NB4 (cell line): ENCODE measurements at regions not wholly inside any gene's neighbourhood (a gene's known extent, or its start where the extent isn't known, plus 50 kb on each side); places are given as distances from the start of the nearest gene placed in this dataset.
"Not testable (repeated sequence)": the region's sequence is repeated elsewhere in the genome, so short reads cannot be mapped to it uniquely, and the experiment has no call there.

Experiments used
- DNase-seq: peaks from one replicate; pipeline ENCODE4 v3.0.0; 2010; ENCODE audit warnings: low read depth
- H3K4me3 ChIP-seq: one replicate; pipeline ENCODE4 v1.5.1; 2011; ENCODE audit warnings: mild to moderate bottlenecking, low read depth, low read length, moderate library complexity
- MYC ChIP-seq: IDR thresholded peaks from 2 replicates; pipeline ENCODE4 v1.6.1; 2011; ENCODE audit warnings: low read depth, low read length
- POLR2A ChIP-seq: IDR thresholded peaks from 2 replicates; pipeline ENCODE4 v1.6.1; 2011; ENCODE audit warnings: mild to moderate bottlenecking; ENCODE audit not compliant: insufficient read length; ENCODE audit errors: extremely low read depth
- TF ChIP-seq, protein P1 (sequence below): IDR thresholded peaks from one replicate; pipeline ENCODE4 v1.5.1; 2012; ENCODE audit warnings: low read depth, low read length
- TF ChIP-seq, protein P2 (sequence below): IDR thresholded peaks from 2 replicates; pipeline ENCODE4 v1.6.1; 2011; ENCODE audit warnings: low read depth, low read length

DNA sequence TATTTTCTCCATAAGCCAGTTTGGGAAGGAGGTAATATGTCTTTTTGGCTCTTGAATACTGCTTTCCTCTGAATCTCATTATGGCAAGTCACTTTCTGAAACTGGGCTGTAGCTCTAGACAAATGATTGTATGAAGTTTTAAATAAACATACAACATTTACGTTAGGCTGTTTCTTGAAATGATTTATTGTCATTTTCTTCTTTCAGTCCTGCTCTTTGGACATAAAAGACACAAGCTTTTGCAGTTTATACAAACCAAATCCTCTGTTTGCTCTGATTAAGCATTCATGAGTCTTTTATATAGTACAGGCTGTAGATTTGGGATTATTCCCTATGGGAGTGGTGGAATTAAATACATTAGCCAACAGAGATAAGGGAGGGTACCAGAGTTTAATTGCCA is 139.7 kb downstream of the CEP120 start:
- no peak overlapping the region for H3K4me3 ChIP-seq
- DNase-seq: no peak
- TF ChIP-seq, protein P1, sequence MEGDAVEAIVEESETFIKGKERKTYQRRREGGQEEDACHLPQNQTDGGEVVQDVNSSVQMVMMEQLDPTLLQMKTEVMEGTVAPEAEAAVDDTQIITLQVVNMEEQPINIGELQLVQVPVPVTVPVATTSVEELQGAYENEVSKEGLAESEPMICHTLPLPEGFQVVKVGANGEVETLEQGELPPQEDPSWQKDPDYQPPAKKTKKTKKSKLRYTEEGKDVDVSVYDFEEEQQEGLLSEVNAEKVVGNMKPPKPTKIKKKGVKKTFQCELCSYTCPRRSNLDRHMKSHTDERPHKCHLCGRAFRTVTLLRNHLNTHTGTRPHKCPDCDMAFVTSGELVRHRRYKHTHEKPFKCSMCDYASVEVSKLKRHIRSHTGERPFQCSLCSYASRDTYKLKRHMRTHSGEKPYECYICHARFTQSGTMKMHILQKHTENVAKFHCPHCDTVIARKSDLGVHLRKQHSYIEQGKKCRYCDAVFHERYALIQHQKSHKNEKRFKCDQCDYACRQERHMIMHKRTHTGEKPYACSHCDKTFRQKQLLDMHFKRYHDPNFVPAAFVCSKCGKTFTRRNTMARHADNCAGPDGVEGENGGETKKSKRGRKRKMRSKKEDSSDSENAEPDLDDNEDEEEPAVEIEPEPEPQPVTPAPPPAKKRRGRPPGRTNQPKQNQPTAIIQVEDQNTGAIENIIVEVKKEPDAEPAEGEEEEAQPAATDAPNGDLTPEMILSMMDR: no peak

DNA sequence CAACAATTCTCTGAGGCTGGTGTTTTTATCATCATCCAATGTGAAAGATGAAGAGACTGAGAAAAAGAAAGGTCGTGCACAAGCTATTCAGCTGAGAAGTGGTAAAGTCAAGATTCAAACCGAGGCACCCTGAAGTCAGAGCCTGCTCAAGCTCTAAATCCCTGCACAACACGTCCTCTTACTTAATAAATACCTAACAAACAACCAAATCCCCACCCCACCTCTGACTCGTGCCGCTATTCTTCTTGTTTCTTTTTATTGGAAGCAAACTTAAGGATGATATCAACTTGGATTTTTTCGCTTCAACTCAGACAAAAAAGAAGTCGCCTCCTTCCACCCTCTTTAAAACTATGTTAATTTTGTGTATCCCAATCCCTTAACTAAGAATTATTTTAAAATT is 140.2 kb downstream of the CEP120 start:
- no peak overlapping the region for H3K4me3 ChIP-seq
- DNase-seq: no peak
- TF ChIP-seq MYC (no peak), POLR2A (no peak)
- TF ChIP-seq, protein P2, sequence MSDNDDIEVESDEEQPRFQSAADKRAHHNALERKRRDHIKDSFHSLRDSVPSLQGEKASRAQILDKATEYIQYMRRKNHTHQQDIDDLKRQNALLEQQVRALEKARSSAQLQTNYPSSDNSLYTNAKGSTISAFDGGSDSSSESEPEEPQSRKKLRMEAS: no peak
- TF ChIP-seq, protein P1: no peak

DNA sequence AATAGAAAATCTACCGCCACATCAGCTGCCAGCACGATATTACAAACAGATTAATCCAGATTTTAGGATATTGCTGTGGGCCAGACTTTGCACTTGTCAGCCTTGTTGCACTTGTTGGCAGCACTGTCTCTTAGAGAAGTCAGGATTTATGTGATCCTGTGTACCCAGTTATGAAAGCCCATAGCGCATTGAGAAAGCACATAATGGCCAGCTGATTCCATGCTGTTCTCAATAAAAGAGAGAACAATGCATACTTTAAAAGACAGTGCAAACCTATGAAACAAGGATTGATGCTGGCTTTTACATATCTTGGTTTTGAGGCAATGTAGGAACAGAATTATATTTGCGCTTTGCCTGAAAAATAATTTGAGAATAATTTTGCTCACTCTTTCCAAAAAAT is 140.8 kb downstream of the CEP120 start:
- DNase-seq: no peak
- H3K4me3 ChIP-seq: no peak overlapping the region
- TF ChIP-seq, protein P2: no peak
- TF ChIP-seq, protein P1: no peak
- TF ChIP-seq MYC: no peak
- no peak for TF ChIP-seq POLR2A

DNA sequence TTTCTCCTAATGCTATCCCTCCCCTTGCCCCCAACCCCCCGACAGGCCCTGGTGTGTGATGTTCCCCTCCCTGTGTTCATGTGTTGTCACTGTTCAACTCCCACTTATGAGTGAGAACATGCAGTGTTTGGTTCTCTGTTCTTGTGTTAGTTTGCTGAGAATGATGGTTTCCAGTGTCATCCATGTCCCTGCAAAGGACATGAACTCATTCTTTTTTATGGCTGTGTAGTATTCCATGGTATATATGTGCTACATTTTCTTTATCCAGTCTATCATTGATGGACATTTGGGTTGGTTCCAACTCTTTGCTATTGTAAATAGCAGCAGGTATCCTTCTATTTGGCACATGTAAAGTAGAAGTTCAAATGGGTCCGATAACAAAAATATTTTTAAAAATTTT is 142.3 kb downstream of the CEP120 start:
- not testable (repeated sequence) for DNase-seq, H3K4me3 ChIP-seq

DNA sequence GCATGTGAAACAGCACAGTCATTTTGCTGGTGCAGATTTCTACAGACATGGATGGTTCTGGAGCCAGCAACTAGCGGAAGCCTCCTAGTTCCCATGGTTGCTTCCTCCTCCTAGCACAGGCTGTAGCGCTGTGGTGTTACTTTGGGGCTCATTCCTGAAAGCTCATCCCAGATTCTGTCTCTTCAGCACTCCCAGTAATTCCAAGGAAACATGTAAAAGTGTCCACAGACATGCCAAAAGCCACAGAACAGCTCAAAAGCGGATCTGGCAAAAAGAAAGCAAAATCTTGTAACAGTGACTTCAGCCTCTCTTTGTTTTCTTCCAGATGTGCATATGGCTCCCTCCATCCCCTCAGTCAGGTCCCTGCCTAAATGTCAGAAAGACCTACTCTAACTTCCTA is 144.1 kb downstream of the CEP120 start:
- DNase-seq: no peak
- TF ChIP-seq POLR2A (no peak), MYC (no peak)
- TF ChIP-seq, protein P1: no peak
- TF ChIP-seq, protein P2: no peak
- no peak overlapping the region for H3K4me3 ChIP-seq

DNA sequence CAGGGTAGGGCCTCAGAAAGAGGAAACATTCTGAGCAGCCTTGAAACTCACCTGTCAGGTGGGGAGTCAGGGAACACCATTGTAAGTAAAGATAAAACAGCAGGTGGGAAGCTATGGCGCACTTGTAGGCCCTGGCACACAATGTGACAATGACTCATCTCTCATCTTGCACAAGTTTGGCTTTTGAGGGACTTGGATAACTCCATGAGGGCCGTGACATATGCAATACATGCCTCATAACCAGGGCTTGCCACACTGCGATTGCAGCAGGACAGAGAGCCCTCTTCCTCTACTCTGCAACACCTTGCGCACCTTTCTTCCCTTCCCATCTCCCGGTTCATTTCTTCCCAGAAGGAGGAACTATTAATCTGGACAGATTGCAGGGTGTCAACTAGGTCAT is 144.9 kb downstream of the CEP120 start:
- H3K4me3 ChIP-seq: no peak overlapping the region
- peak; percentile 62 for DNase-seq
- TF ChIP-seq, protein P2: peak; percentile 58; the same call in 1 of the 2 replicates
- TF ChIP-seq, protein P1: no peak
- TF ChIP-seq POLR2A (no peak), MYC (peak; percentile 66)
